SK-N-SH (cell line): ENCODE measurements at regions not wholly inside any gene's neighbourhood (a gene's known extent, or its start where the extent isn't known, plus 50 kb on each side); places are given as distances from the start of the nearest gene placed in this dataset.

Experiments used
- CHD2 ChIP-seq: fragments of 150-350 bp; IDR thresholded peaks from 2 replicates; pipeline ENCODE4 v1.6.1; 2018; ENCODE audit warnings: low read length; ENCODE audit not compliant: partially characterized antibody
- FOXM1 ChIP-seq: IDR thresholded peaks from 2 replicates; pipeline ENCODE4 v1.4.0; 2012; ENCODE audit warnings: low read depth, mild to moderate bottlenecking
- MEF2A ChIP-seq: IDR thresholded peaks from 2 replicates; pipeline ENCODE4 v1.4.0; 2012; ENCODE audit warnings: low read depth, borderline replicate concordance
- MXI1 ChIP-seq: IDR thresholded peaks from 2 replicates; pipeline ENCODE4 v1.6.1; 2012; ENCODE audit warnings: mild to moderate bottlenecking, low read depth, low read length, improper control_type of control experiment
- POLR2AphosphoS5 ChIP-seq: IDR thresholded peaks from 2 replicates; pipeline ENCODE4 v1.6.1; 2012; ENCODE audit warnings: low read depth, low read length
- TAF1 ChIP-seq: IDR thresholded peaks from 2 replicates; pipeline ENCODE4 v1.6.1; 2012; ENCODE audit warnings: low read depth, mild to moderate bottlenecking, low read length, moderate library complexity, borderline replicate concordance
- TF ChIP-seq, protein P1 (sequence below): fragments of 200-600 bp; sonication (generic); IDR thresholded peaks from 2 replicates; pipeline ENCODE4 v1.6.1; 2017; ENCODE audit warnings: antibody characterized with exemption, mild to moderate bottlenecking, moderate library complexity
- TF ChIP-seq, protein P2 (sequence below): fragments of 150-350 bp; IDR thresholded peaks from 2 replicates; pipeline ENCODE4 v1.6.1; 2017; ENCODE audit warnings: antibody characterized with exemption, low read length, low read depth, borderline replicate concordance

DNA sequence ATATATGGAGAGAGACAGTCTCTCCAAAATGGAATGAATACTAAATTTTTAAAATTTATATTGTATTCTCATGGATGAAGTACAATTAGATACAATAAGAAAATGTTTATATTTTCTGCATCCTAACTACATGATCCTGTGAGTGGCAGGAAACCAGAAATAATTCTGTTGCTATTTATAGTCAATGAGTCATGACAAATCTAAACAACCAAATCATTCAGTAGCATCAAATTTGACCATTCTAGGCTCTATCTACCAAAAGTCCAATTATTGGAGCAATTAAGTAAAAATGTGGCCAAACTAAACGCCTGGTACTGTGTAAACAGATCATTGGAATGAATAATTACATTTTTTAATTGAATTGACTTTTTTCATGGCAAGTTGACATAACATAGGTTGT is 959.8 kb downstream of the EPHA7 start:
- TF ChIP-seq CHD2 (no peak), MXI1 (no peak), TAF1 (no peak), POLR2AphosphoS5 (no peak), MEF2A (no peak), FOXM1 (no peak)
- TF ChIP-seq, protein P1, sequence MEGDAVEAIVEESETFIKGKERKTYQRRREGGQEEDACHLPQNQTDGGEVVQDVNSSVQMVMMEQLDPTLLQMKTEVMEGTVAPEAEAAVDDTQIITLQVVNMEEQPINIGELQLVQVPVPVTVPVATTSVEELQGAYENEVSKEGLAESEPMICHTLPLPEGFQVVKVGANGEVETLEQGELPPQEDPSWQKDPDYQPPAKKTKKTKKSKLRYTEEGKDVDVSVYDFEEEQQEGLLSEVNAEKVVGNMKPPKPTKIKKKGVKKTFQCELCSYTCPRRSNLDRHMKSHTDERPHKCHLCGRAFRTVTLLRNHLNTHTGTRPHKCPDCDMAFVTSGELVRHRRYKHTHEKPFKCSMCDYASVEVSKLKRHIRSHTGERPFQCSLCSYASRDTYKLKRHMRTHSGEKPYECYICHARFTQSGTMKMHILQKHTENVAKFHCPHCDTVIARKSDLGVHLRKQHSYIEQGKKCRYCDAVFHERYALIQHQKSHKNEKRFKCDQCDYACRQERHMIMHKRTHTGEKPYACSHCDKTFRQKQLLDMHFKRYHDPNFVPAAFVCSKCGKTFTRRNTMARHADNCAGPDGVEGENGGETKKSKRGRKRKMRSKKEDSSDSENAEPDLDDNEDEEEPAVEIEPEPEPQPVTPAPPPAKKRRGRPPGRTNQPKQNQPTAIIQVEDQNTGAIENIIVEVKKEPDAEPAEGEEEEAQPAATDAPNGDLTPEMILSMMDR = no peak
- TF ChIP-seq, protein P2, sequence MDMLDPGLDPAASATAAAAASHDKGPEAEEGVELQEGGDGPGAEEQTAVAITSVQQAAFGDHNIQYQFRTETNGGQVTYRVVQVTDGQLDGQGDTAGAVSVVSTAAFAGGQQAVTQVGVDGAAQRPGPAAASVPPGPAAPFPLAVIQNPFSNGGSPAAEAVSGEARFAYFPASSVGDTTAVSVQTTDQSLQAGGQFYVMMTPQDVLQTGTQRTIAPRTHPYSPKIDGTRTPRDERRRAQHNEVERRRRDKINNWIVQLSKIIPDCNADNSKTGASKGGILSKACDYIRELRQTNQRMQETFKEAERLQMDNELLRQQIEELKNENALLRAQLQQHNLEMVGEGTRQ = no peak
